Endothelial cell of umbilical vein (primary cell): ENCODE measurements at regions not wholly inside any gene's neighbourhood (a gene's known extent, or its start where the extent isn't known, plus 50 kb on each side); places are given as distances from the start of the nearest gene placed in this dataset.

Experiments
- BruUV-seq: library from RNA; stranded (reverse); fragments of 400-500 nt; replicated peaks from 2 replicates; lab custom pipeline; 2021; lab: Mats Ljungman, UMichigan
- CTCF ChIA-PET: fragments of 300-600, 350-600 bp; sonication (Branson Sonifier 250); formaldehyde crosslinking; loops from one replicate; lab custom pipeline; 2021; ENCODE audit warnings: antibody characterized with exemption, inconsistent platforms; lab: Charles Lee
- POLR2A ChIA-PET: fragments of 300-600, 350-600 bp; sonication (Branson Sonifier 250); formaldehyde crosslinking; loops from one replicate; lab custom pipeline; 2021; ENCODE audit warnings: antibody characterized with exemption, inconsistent platforms; lab: Charles Lee
- DNase-seq: peaks from one replicate; pipeline ENCODE4 v3.0.0-alpha.2; 2011; ENCODE audit warnings: low read depth, low spot score
- FAIRE-seq: peaks from 2 replicates; lab custom pipeline; 2011; peaks lifted over from hg19 to GRCh38; lab: Jason Lieb, UNC
- H2AFZ ChIP-seq: 2 replicates; pipeline ENCODE4 v1.6.0; 2012; ENCODE audit warnings: low read depth, low read length, control low read depth, inconsistent platforms
- H3K27ac ChIP-seq: 2 replicates; pipeline ENCODE4 v1.5.1; 2011; ENCODE audit warnings: low read depth, mild to moderate bottlenecking, control low read depth, low read length, moderate library complexity; ENCODE audit not compliant: insufficient read depth
- H3K27me3 ChIP-seq, 2 experiments: 2 replicates each; pipeline versions ENCODE4 v1.6.0 to v1.6.1; 2011; ENCODE audit warnings: low read length in 2 of 2, mixed read lengths in 1 of 2; ENCODE audit not compliant: control insufficient read depth in 2 of 2, insufficient read depth in 2 of 2
- H3K36me3 ChIP-seq, 2 experiments: 2 replicates in 1 of 2; 3 replicates in 1 of 2; pipeline ENCODE4 v1.5.1; 2011; ENCODE audit warnings: low read length in 2 of 2, mild to moderate bottlenecking in 1 of 2, moderate library complexity in 1 of 2; ENCODE audit not compliant: control insufficient read depth in 2 of 2, insufficient read depth in 2 of 2; ENCODE audit errors: extremely low read depth in 1 of 2
- H3K4me1 ChIP-seq: 3 replicates; pipeline ENCODE4 v1.5.1; 2011; ENCODE audit warnings: mild to moderate bottlenecking, low read length; ENCODE audit not compliant: control insufficient read depth, insufficient read depth; ENCODE audit errors: extremely low read depth
- H3K4me2 ChIP-seq: 2 replicates; pipeline ENCODE4 v1.6.1; 2011; ENCODE audit warnings: low read length, control low read depth, mixed read lengths; ENCODE audit not compliant: insufficient read depth
- H3K4me3 ChIP-seq, 3 experiments: fragments of 200-600 bp in 1 of 3; sonication (generic), shearing (Covaris generic) in 1 of 3; replicated peaks in 1 of 3; 2 replicates each; pipeline ENCODE4 v1.5.1; 2011 to 2016; ENCODE audit warnings: control low read depth in 3 of 3, low read length in 3 of 3, mild to moderate bottlenecking in 2 of 3, inconsistent platforms in 1 of 3, low read depth in 1 of 3, moderate library complexity in 1 of 3; ENCODE audit not compliant: insufficient read depth in 1 of 3
- H3K79me2 ChIP-seq: 2 replicates; pipeline ENCODE4 v1.6.0; 2012; ENCODE audit warnings: low read length, inconsistent platforms; ENCODE audit not compliant: control insufficient read depth, insufficient read depth
- H3K9ac ChIP-seq: replicated peaks from 2 replicates; pipeline ENCODE3; 2011; ENCODE audit warnings: low read length, control low read depth; ENCODE audit not compliant: insufficient read depth; ENCODE audit errors: extremely low read depth
- H3K9me1 ChIP-seq: replicated peaks from 3 replicates; pipeline ENCODE4 v1.6.0; 2011; ENCODE audit warnings: mild to moderate bottlenecking, low read length; ENCODE audit not compliant: control insufficient read depth, insufficient read depth; ENCODE audit errors: extremely low read depth
- H3K9me3 ChIP-seq: replicated peaks from 2 replicates; pipeline ENCODE4 v1.5.1; 2012; ENCODE audit warnings: low read length, inconsistent platforms; ENCODE audit not compliant: control insufficient read depth, insufficient read depth
- H4K20me1 ChIP-seq: replicated peaks from 2 replicates; pipeline ENCODE3; 2011; ENCODE audit warnings: mild to moderate bottlenecking, low read length; ENCODE audit not compliant: control insufficient read depth, insufficient read depth; ENCODE audit errors: extremely low read depth
- CTCF ChIP-seq, 2 donors: IDR thresholded peaks; 1 replicate in 1 of 2; 2 replicates in 1 of 2; pipeline ENCODE4 v1.5.1; 2011; ENCODE audit warnings: low read length in 2 of 2, mild to moderate bottlenecking in 2 of 2, moderate library complexity in 2 of 2, control low read depth in 1 of 2, inconsistent platforms in 1 of 2, low read depth in 1 of 2; ENCODE audit not compliant: insufficient read depth in 1 of 2; ENCODE audit errors: extremely low read depth in 1 of 2
- EZH2 ChIP-seq: IDR thresholded peaks from 2 replicates; pipeline ENCODE4 v1.6.1; 2012; ENCODE audit warnings: borderline replicate concordance, low read depth, mild to moderate bottlenecking, moderate library complexity, low read length, inconsistent platforms; ENCODE audit not compliant: severe bottlenecking
- FOS ChIP-seq: IDR thresholded peaks from 2 replicates; pipeline ENCODE4 v1.6.1; 2011; ENCODE audit warnings: mild to moderate bottlenecking, low read length, moderate library complexity, borderline replicate concordance; ENCODE audit not compliant: insufficient read depth
- GATA2 ChIP-seq: IDR thresholded peaks from 2 replicates; pipeline ENCODE4 v1.7.0; 2011; ENCODE audit warnings: low read depth, mild to moderate bottlenecking, moderate library complexity, mixed read lengths, low read length; ENCODE audit not compliant: insufficient read length, insufficient read depth
- JUN ChIP-seq: IDR thresholded peaks from 2 replicates; pipeline ENCODE4 v1.6.1; 2011; ENCODE audit warnings: borderline replicate concordance, low read depth; ENCODE audit not compliant: insufficient read length, insufficient read depth
- MAX ChIP-seq: IDR thresholded peaks from 2 replicates; pipeline ENCODE4 v1.6.1; 2011; ENCODE audit not compliant: insufficient read depth, insufficient read length
- MYC ChIP-seq: IDR thresholded peaks from one replicate; pipeline ENCODE4 v1.6.1; 2011; ENCODE audit warnings: mild to moderate bottlenecking, low read depth, low read length
- POLR2A ChIP-seq: IDR thresholded peaks from 2 replicates; pipeline ENCODE4 v1.6.1; 2012; ENCODE audit warnings: low read depth, mild to moderate bottlenecking, control low read depth, low read length
- POLR2AphosphoS5 ChIP-seq: IDR thresholded peaks from 2 replicates; pipeline ENCODE4 v1.6.1; 2012; ENCODE audit warnings: low read depth, mild to moderate bottlenecking, control low read depth, low read length, moderate library complexity; ENCODE audit not compliant: insufficient read depth
- dilution Hi-C: fragments of 300-500 bp; cut with MboI; formaldehyde crosslinking; loops from one replicate; pipeline ENCODE4 v1.15.0; 2019; ENCODE audit warnings: low sequenced_read_pairs; ENCODE audit not compliant: extremely low pct_ligation_motif_present
- intact Hi-C: fragments of 100-400 bp; cut with micrococcal nuclease; formaldehyde crosslinking; loops from one replicate; pipeline ENCODE4 v1.10.0; 2022

- Histone ChIP-seq H3K4me2 (no peak overlapping the region), H3K36me3 (no peaks in the 10 kb centered on the region), H3K9me3 (no peaks in the 10 kb centered on the region), H3K27ac (no peak overlapping the region), H3K27me3 (peaks cover 0 to 6% of the 10 kb centered on the region in 2 experiments), H2AFZ (no peak overlapping the region), H4K20me1 (no peaks in the 10 kb centered on the region), H3K79me2 (no peaks in the 10 kb centered on the region), H3K9me1 (no peaks in the 10 kb centered on the region), H3K9ac (no peak overlapping the region), H3K4me3 (no peak overlapping the region), H3K4me1 (peaks cover 2% of the 10 kb centered on the region)
- no peak for TF ChIP-seq MAX
- TF ChIP-seq CTCF (IDR thresholded peaks at IDR 0.05; ENCODE audit: extremely low read depth in 1 of 2, insufficient read depth in 1 of 2, low read depth in 1 of 2, low read length in 2 of 2) = no peak
- no peak for TF ChIP-seq FOS
- TF ChIP-seq JUN = no peak
- no peak for TF ChIP-seq POLR2AphosphoS5
- no peak for TF ChIP-seq EZH2
- no peak for TF ChIP-seq POLR2A
- TF ChIP-seq MYC = no peak
- no peak for TF ChIP-seq GATA2
- POLR2A ChIA-PET = no interaction called here
- intact Hi-C loops = no loop called here
- dilution Hi-C loops = no loop called here
- no TSS peak for BruUV-seq
- DNase-seq (no peak), FAIRE-seq (no peak)
- CTCF ChIA-PET = no interaction called here
Measured at GRCh38 chr2:74746480-74746879, 87.4 kb upstream of the HK2 start.
